ENCODE measurements at regions not wholly inside any gene's neighbourhood (a gene's known extent, or its start where the extent isn't known, plus 50 kb on each side); places are given as distances from the start of the nearest gene placed in this dataset.

GRCh38 chr3:145055375-145056076 is 1083.9 kb downstream of the DIPK2A start:
- H3K27me3 Mint-ChIP-seq (ENCODE audit: insufficient read depth) = no peaks in the 10 kb centered on the region
- H3K36me3 Mint-ChIP-seq (ENCODE audit: low read depth) = peaks cover 3% of the 10 kb centered on the region; the same call in 1 of the 2 replicates
- H3K27ac Mint-ChIP-seq = no peak overlapping the region
- no peak for TF ChIP-seq CTCF (IDR thresholded peaks at IDR 0.05)
- no peaks in the 10 kb centered on the region for H3K4me1 Mint-ChIP-seq (ENCODE audit: low read depth)
- peaks cover 28% of the 10 kb centered on the region for H3K9me3 Mint-ChIP-seq
- no peak overlapping the region for H3K4me3 Mint-ChIP-seq
- DNase-seq = no peak

- Mint-ChIP-seq H3K27me3 (ENCODE audit: insufficient read depth) (no peaks in the 10 kb centered on the region), H3K9me3 (peaks cover 43% of the 10 kb centered on the region), H3K36me3 (ENCODE audit: low read depth) (peaks cover 6% of the 10 kb centered on the region; the same call in 1 of the 2 replicates), H3K4me1 (ENCODE audit: low read depth) (no peaks in the 10 kb centered on the region), H3K27ac (no peak overlapping the region), H3K4me3 (no peak overlapping the region)
- no peak for TF ChIP-seq CTCF (IDR thresholded peaks at IDR 0.05)
- no peak for DNase-seq
These were observed 1086.9 kb downstream of the DIPK2A start for GRCh38 chr3:145058483-145058882.

GRCh38 chr3:145063616-145064015 is 1092.0 kb downstream of the DIPK2A start:
- Mint-ChIP-seq H3K36me3 (ENCODE audit: low read depth) (peaks cover 6% of the 10 kb centered on the region; the same call in 1 of the 2 replicates), H3K4me1 (ENCODE audit: low read depth) (no peaks in the 10 kb centered on the region), H3K27me3 (ENCODE audit: insufficient read depth) (no peaks in the 10 kb centered on the region), H3K4me3 (no peak overlapping the region), H3K27ac (no peak overlapping the region), H3K9me3 (peaks cover 56% of the 10 kb centered on the region)
- no peak for TF ChIP-seq CTCF (IDR thresholded peaks at IDR 0.05)
- no peak for DNase-seq

GRCh38 chr3:145070795-145071194 is 1090.2 kb downstream of the PLOD2 start:
- Mint-ChIP-seq H3K36me3 (ENCODE audit: low read depth) (no peaks in the 10 kb centered on the region; the same call in 1 of the 2 replicates), H3K27ac (no peak overlapping the region), H3K4me3 (no peak overlapping the region), H3K4me1 (ENCODE audit: low read depth) (no peaks in the 10 kb centered on the region), H3K27me3 (ENCODE audit: insufficient read depth) (no peaks in the 10 kb centered on the region; the same call in 1 of the 2 replicates), H3K9me3 (peaks cover 34% of the 10 kb centered on the region)
- TF ChIP-seq CTCF (IDR thresholded peaks at IDR 0.05) = no peak
- DNase-seq = no peak

- H3K4me1 Mint-ChIP-seq (ENCODE audit: low read depth) = no peaks in the 10 kb centered on the region
- no peaks in the 10 kb centered on the region for H3K27me3 Mint-ChIP-seq (ENCODE audit: insufficient read depth)
- H3K27ac Mint-ChIP-seq = no peak overlapping the region
- TF ChIP-seq CTCF (IDR thresholded peaks at IDR 0.05) = no peak
- H3K4me3 Mint-ChIP-seq = no peak overlapping the region
- DNase-seq = no peak
- no peaks in the 10 kb centered on the region for H3K36me3 Mint-ChIP-seq (ENCODE audit: low read depth)
- H3K9me3 Mint-ChIP-seq = peaks cover 27% of the 10 kb centered on the region
These were observed 1081.5 kb downstream of the PLOD2 start for GRCh38 chr3:145079436-145079835.
